HPDE6-E6E7 (cell line): ENCODE measurements at regions not wholly inside any gene's neighbourhood (a gene's known extent, or its start where the extent isn't known, plus 50 kb on each side); places are given as distances from the start of the nearest gene placed in this dataset.
"Not testable (repeated sequence)": the region's sequence is repeated elsewhere in the genome, so short reads cannot be mapped to it uniquely, and the experiment has no call there.

ENCODE experiments used
- DNase-seq: peaks from one replicate; pipeline ENCODE4 v3.0.0; 2011; ENCODE audit warnings: missing footprints; ENCODE audit errors: extremely low spot score

- not testable (repeated sequence) for DNase-seq
Measured at GRCh38 chr3:154834831-154835230, 245.3 kb upstream of the MME start.

GRCh38 chr3:154829929-154830328 lies 250.2 kb upstream of the MME start:
- DNase-seq, result no peak

- DNase-seq, result no peak
Measured at GRCh38 chr3:154819491-154819890, 260.6 kb upstream of the MME start.

GRCh38 chr3:154818676-154819255 lies 261.4 kb upstream of the MME start:
- no peak for DNase-seq

- not testable (repeated sequence) for DNase-seq
Measured at GRCh38 chr3:154810017-154810416, 270.1 kb upstream of the MME start.

- DNase-seq, result no peak
Measured at GRCh38 chr3:154801729-154802128, 278.4 kb upstream of the MME start.

GRCh38 chr3:154799800-154800199 lies 280.3 kb upstream of the MME start:
- no peak for DNase-seq

GRCh38 chr3:154795582-154795981 lies 284.5 kb upstream of the MME start:
- DNase-seq, result peak; percentile 40

- no peak for DNase-seq
Measured at GRCh38 chr3:154794814-154795445, 285.2 kb upstream of the MME start.

- no peak for DNase-seq
Measured at GRCh38 chr3:154794391-154794790, 285.7 kb upstream of the MME start.

GRCh38 chr3:154792828-154793227 lies 287.3 kb upstream of the MME start:
- DNase-seq, result no peak

- DNase-seq, result no peak
Measured at GRCh38 chr3:154791611-154792010, 288.5 kb upstream of the MME start.

- no peak for DNase-seq
Measured at GRCh38 chr3:154786724-154787123, 293.4 kb upstream of the MME start.

GRCh38 chr3:154783521-154783931 lies 296.6 kb upstream of the MME start:
- no peak for DNase-seq

- no peak for DNase-seq
Measured at GRCh38 chr3:154783061-154783460, 297.1 kb upstream of the MME start.

GRCh38 chr3:154782151-154782550 lies 298.0 kb upstream of the MME start:
- DNase-seq, result no peak

- DNase-seq, result no peak
Measured at GRCh38 chr3:154781595-154781994, 298.5 kb upstream of the MME start.

GRCh38 chr3:154780263-154780662 lies 299.9 kb upstream of the MME start:
- DNase-seq, result no peak

- DNase-seq, result no peak
Measured at GRCh38 chr3:154779571-154779970, 300.5 kb upstream of the MME start.

- DNase-seq, result no peak
Measured at GRCh38 chr3:154778057-154778456, 302.1 kb upstream of the MME start.

GRCh38 chr3:154776549-154777225 lies 303.4 kb upstream of the MME start:
- DNase-seq, result no peak

- no peak for DNase-seq
Measured at GRCh38 chr3:154775821-154776548, 304.1 kb upstream of the MME start.
